GM12878 (cell line): ENCODE measurements at regions not wholly inside any gene's neighbourhood (a gene's known extent, or its start where the extent isn't known, plus 50 kb on each side); places are given as distances from the start of the nearest gene placed in this dataset.

ENCODE experiments used
- ATAC-seq: fragments of 200-7000 bp; cut with Tn5 transposase; 3 replicates; pipeline ENCODE4 v1.9.1; 2020; ENCODE audit warnings: mild to moderate bottlenecking, moderate library complexity
- BruUV-seq: library from RNA; stranded (reverse); fragments of 400-500 nt; replicated peaks from 2 replicates; lab custom pipeline; 2021; lab: Mats Ljungman, UMichigan
- CTCF ChIA-PET: fragments of 300-600 bp; sonication (Branson Sonifier 250); formaldehyde crosslinking; extraction: SDS; loops from one replicate; lab custom pipeline; 2021; ENCODE audit warnings: inconsistent platforms; lab: Yijun Ruan, JAX
- POLR2A ChIA-PET: fragments of 350-600 bp; formaldehyde crosslinking; extraction: SDS; loops from one replicate; lab custom pipeline; 2021; ENCODE audit warnings: inconsistent platforms; lab: Charles Lee
- RAD21 ChIA-PET: fragments of 300-600 bp; sonication (Branson Sonifier 250); formaldehyde crosslinking; loops from one replicate; lab custom pipeline; 2023; ENCODE audit warnings: antibody characterized with exemption; ENCODE audit not compliant: unreplicated experiment; lab: Charles Lee
- SMC1A ChIA-PET: fragments of 300-600 bp; sonication (Branson Sonifier 250); formaldehyde crosslinking; loops from one replicate; lab custom pipeline; 2023; ENCODE audit not compliant: unreplicated experiment, uncharacterized antibody; lab: Charles Lee
- DNase-seq: peaks from one replicate; pipeline ENCODE4 v3.0.0-alpha.2; 2011; ENCODE audit warnings: low read depth, low spot score
- FAIRE-seq: peaks from 3 replicates; lab custom pipeline; 2011; peaks lifted over from hg19 to GRCh38; lab: Jason Lieb, UNC
- H2AFZ ChIP-seq: 2 replicates; pipeline ENCODE4 v1.6.0; 2011; ENCODE audit warnings: low read depth, low read length, control low read depth; ENCODE audit not compliant: control insufficient read depth
- H3K27ac ChIP-seq: 2 replicates; pipeline ENCODE4 v1.5.1; 2011; ENCODE audit warnings: control low read depth; ENCODE audit not compliant: control insufficient read depth, insufficient read depth
- H3K27me3 ChIP-seq, 2 experiments: replicated peaks in 1 of 2; 2 replicates each; pipeline versions ENCODE4 v1.6.0 to v1.6.1; 2011; ENCODE audit warnings: low read length in 1 of 2; ENCODE audit not compliant: control insufficient read depth in 2 of 2, insufficient read depth in 2 of 2
- H3K36me3 ChIP-seq, 2 experiments: 2 replicates each; pipeline ENCODE4 v1.5.1; 2011; ENCODE audit warnings: low read length in 1 of 2; ENCODE audit not compliant: control insufficient read depth in 2 of 2, insufficient read depth in 2 of 2
- H3K4me1 ChIP-seq: 2 replicates; pipeline ENCODE4 v1.6.1; 2011; ENCODE audit warnings: mild to moderate bottlenecking, low read length, moderate library complexity, mixed read lengths; ENCODE audit not compliant: control insufficient read depth, insufficient read depth
- H3K4me2 ChIP-seq: 2 replicates; pipeline ENCODE4 v1.6.0; 2011; ENCODE audit warnings: control low read depth; ENCODE audit not compliant: control insufficient read depth, insufficient read depth
- H3K4me3 ChIP-seq: fragments of 200-600 bp; sonication (generic); 2 replicates; pipeline ENCODE4 v1.5.1; 2016
- H3K79me2 ChIP-seq: 2 replicates; pipeline ENCODE4 v1.6.0; 2011; ENCODE audit warnings: low read length; ENCODE audit not compliant: control insufficient read depth, insufficient read depth
- H3K9ac ChIP-seq: 2 replicates; pipeline ENCODE4 v1.8.0; 2011; ENCODE audit warnings: low read length, control low read depth, mixed read lengths; ENCODE audit not compliant: control insufficient read depth, insufficient read depth
- H3K9me3 ChIP-seq: replicated peaks from 3 replicates; pipeline ENCODE4 v1.5.1; 2011; ENCODE audit warnings: mild to moderate bottlenecking, low read length; ENCODE audit not compliant: control insufficient read depth, insufficient read depth
- H4K20me1 ChIP-seq: 2 replicates; pipeline ENCODE4 v1.6.0; 2011; ENCODE audit not compliant: control insufficient read depth, insufficient read depth
- BCL11A ChIP-seq: IDR thresholded peaks from 2 replicates; pipeline ENCODE4 v1.6.1; 2011; ENCODE audit warnings: low read depth, low read length
- BHLHE40 ChIP-seq, 2 experiments: fragments of 450-650 bp in 1 of 2; IDR thresholded peaks; 2 replicates each; pipeline ENCODE4 v1.6.1; 2011 to 2017; ENCODE audit warnings: low read depth in 2 of 2, borderline replicate concordance in 1 of 2, improper control_type of control experiment in 1 of 2, low read length in 1 of 2, mild to moderate bottlenecking in 1 of 2
- CBX3 ChIP-seq: fragments of 200-600 bp; sonication (generic); IDR thresholded peaks from 2 replicates; pipeline ENCODE4 v1.6.1; 2016; ENCODE audit warnings: low read depth, borderline replicate concordance
- CHD4 ChIP-seq: fragments of 200-600 bp; sonication (generic); IDR thresholded peaks from 2 replicates; pipeline ENCODE4 v1.6.1; 2016; ENCODE audit warnings: mild to moderate bottlenecking
- CREM ChIP-seq: IDR thresholded peaks from 2 replicates; pipeline ENCODE4 v1.6.1; 2014; ENCODE audit warnings: antibody characterized with exemption, low read depth
- ETV6 ChIP-seq, 2 experiments: fragments of 450-650 bp in 1 of 2; IDR thresholded peaks in 1 of 2; conservative IDR thresholded peaks in 1 of 2; 2 replicates each; pipeline ENCODE4 v1.6.1; 2014; ENCODE audit warnings: antibody characterized with exemption in 1 of 2, borderline replicate concordance in 1 of 2, low read depth in 1 of 2, mild to moderate bottlenecking in 1 of 2, moderate library complexity in 1 of 2
- EZH2 ChIP-seq: IDR thresholded peaks from 2 replicates; pipeline ENCODE4 v1.6.1; 2012; ENCODE audit warnings: low read depth, mild to moderate bottlenecking, control low read depth, inconsistent platforms, low read length, borderline replicate concordance; ENCODE audit not compliant: control insufficient read depth
- HCFC1 ChIP-seq: fragments of 150-350 bp; IDR thresholded peaks from 2 replicates; pipeline ENCODE4 v1.6.1; 2014; ENCODE audit warnings: low read length
- KAT2A ChIP-seq: conservative IDR thresholded peaks from 2 replicates; pipeline ENCODE4 v1.6.1; 2011; ENCODE audit warnings: low read depth, low read length; ENCODE audit not compliant: control insufficient read depth
- MXI1 ChIP-seq: fragments of 150-350 bp; IDR thresholded peaks from 2 replicates; pipeline ENCODE4 v1.6.1; 2011; ENCODE audit warnings: low read depth, mild to moderate bottlenecking, inconsistent platforms, low read length, improper control_type of control experiment
- NFYB ChIP-seq: IDR thresholded peaks from 2 replicates; pipeline ENCODE4 v1.6.1; 2011; ENCODE audit warnings: low read depth, mild to moderate bottlenecking, low read length, improper control_type of control experiment, moderate library complexity; ENCODE audit not compliant: insufficient read depth
- PML ChIP-seq: IDR thresholded peaks from 2 replicates; pipeline ENCODE4 v1.6.1; 2012; ENCODE audit warnings: low read length, inconsistent platforms
- POLR2AphosphoS2 ChIP-seq: IDR thresholded peaks from 2 replicates; pipeline ENCODE4 v1.6.1; 2011; ENCODE audit warnings: low read depth, mild to moderate bottlenecking, low read length, improper control_type of control experiment, moderate library complexity
- SMC3 ChIP-seq: IDR thresholded peaks from 2 replicates; pipeline ENCODE4 v1.6.1; 2011; ENCODE audit warnings: low read length, improper control_type of control experiment, borderline replicate concordance
- TBL1XR1 ChIP-seq: IDR thresholded peaks from 2 replicates; pipeline ENCODE4 v1.6.1; 2012; ENCODE audit warnings: low read depth, low read length, improper control_type of control experiment
- ZNF274 ChIP-seq: IDR thresholded peaks from one replicate; pipeline ENCODE4 v1.8.0; 2011; ENCODE audit not compliant: insufficient read length, insufficient read depth
- WGBS: methylation state at CpG from one replicate; pipeline ENCODE4 v1.1.6; 2016; ENCODE audit warnings: low lambda C conversion rate; ENCODE audit not compliant: insufficient replicate concordance, insufficient coverage; ENCODE audit errors: missing lambda C conversion rate; 5-methylcytosine and 5-hydroxymethylcytosine counted together
- in situ Hi-C: fragments of 300-500 bp; cut with MboI; formaldehyde crosslinking; loops from 9 replicates; pipeline ENCODE4 v1.14.3; 2018; ENCODE audit warnings: mixed read lengths
- intact Hi-C: fragments of 100-400 bp; cut with micrococcal nuclease; formaldehyde crosslinking; loops from one replicate; pipeline ENCODE4 v1.14.2; 2022; ENCODE audit not compliant: unreplicated experiment
- TF ChIP-seq, protein P1 (sequence below): IDR thresholded peaks from 2 replicates; pipeline ENCODE4 v1.6.1; 2011; ENCODE audit warnings: mild to moderate bottlenecking, low read depth, low read length, moderate library complexity; ENCODE audit not compliant: insufficient replicate concordance
- TF ChIP-seq, protein P2 (sequence below): fragments of 450-650 bp; formaldehyde crosslinking; IDR thresholded peaks from 2 replicates; pipeline ENCODE4 v1.4.0; 2020; ENCODE audit warnings: mild to moderate bottlenecking, moderate library complexity

GRCh38 chr2:8157621-8158430, 524.0 kb upstream of the ID2 start (continued):
- no peak for TF ChIP-seq BHLHE40 (IDR thresholded peaks at IDR 0.05; ENCODE audit: borderline replicate concordance in 1 of 2, low read depth in 2 of 2, low read length in 1 of 2)
- TF ChIP-seq, protein P1, sequence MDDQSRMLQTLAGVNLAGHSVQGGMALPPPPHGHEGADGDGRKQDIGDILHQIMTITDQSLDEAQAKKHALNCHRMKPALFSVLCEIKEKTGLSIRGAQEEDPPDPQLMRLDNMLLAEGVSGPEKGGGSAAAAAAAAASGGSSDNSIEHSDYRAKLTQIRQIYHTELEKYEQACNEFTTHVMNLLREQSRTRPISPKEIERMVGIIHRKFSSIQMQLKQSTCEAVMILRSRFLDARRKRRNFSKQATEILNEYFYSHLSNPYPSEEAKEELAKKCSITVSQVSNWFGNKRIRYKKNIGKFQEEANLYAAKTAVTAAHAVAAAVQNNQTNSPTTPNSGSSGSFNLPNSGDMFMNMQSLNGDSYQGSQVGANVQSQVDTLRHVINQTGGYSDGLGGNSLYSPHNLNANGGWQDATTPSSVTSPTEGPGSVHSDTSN, result no peak
- TF ChIP-seq ZNF274, result no peak
- TF ChIP-seq, protein P2, sequence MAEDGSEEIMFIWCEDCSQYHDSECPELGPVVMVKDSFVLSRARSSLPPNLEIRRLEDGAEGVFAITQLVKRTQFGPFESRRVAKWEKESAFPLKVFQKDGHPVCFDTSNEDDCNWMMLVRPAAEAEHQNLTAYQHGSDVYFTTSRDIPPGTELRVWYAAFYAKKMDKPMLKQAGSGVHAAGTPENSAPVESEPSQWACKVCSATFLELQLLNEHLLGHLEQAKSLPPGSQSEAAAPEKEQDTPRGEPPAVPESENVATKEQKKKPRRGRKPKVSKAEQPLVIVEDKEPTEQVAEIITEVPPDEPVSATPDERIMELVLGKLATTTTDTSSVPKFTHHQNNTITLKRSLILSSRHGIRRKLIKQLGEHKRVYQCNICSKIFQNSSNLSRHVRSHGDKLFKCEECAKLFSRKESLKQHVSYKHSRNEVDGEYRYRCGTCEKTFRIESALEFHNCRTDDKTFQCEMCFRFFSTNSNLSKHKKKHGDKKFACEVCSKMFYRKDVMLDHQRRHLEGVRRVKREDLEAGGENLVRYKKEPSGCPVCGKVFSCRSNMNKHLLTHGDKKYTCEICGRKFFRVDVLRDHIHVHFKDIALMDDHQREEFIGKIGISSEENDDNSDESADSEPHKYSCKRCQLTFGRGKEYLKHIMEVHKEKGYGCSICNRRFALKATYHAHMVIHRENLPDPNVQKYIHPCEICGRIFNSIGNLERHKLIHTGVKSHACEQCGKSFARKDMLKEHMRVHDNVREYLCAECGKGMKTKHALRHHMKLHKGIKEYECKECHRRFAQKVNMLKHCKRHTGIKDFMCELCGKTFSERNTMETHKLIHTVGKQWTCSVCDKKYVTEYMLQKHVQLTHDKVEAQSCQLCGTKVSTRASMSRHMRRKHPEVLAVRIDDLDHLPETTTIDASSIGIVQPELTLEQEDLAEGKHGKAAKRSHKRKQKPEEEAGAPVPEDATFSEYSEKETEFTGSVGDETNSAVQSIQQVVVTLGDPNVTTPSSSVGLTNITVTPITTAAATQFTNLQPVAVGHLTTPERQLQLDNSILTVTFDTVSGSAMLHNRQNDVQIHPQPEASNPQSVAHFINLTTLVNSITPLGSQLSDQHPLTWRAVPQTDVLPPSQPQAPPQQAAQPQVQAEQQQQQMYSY (CRISPR knock-in tag), result no peak
- no peak for TF ChIP-seq CREM

GRCh38 chr2:8158711-8159110, 523.1 kb upstream of the ID2 start:
- Histone ChIP-seq H3K4me3 (no peak overlapping the region), H2AFZ (no peak overlapping the region), H3K9ac (no peak overlapping the region), H4K20me1 (no peaks in the 10 kb centered on the region), H3K36me3 (no peaks in the 10 kb centered on the region), H3K27ac (no peak overlapping the region), H3K27me3 (no peaks in the 10 kb centered on the region), H3K79me2 (no peaks in the 10 kb centered on the region), H3K4me1 (no peaks in the 10 kb centered on the region), H3K4me2 (no peak overlapping the region), H3K9me3 (peaks cover 7% of the 10 kb centered on the region; the same call in 2 of the 3 replicates)
- 60% methylated on average over 6 of the region's 6 CpGs for WGBS
- no TSS peak for BruUV-seq
- FAIRE-seq (no peak), ATAC-seq (no peak), DNase-seq (no peak)
- POLR2A ChIA-PET, result no interaction called here
- in situ Hi-C loops (no loop called here), intact Hi-C loops (no loop called here)
- CTCF ChIA-PET, result interaction anchor here (0.6 to 3.1 kb wide), 2 partner anchors 9 to 677 kb away, joined by 3 to 8 read pairs; no protein-coding TSS in a partner anchor
- RAD21 ChIA-PET, result interaction anchor here (1.6 kb wide), 1 partner anchor 10 kb away, joined by 4 read pairs; no protein-coding TSS in a partner anchor
- SMC1A ChIA-PET, result interaction anchor here (1.2 to 2.0 kb wide), 2 partner anchors 94 to 153 kb away, joined by 3 to 8 read pairs; no protein-coding TSS in a partner anchor
- no peak for TF ChIP-seq MXI1
- no peak for TF ChIP-seq TBL1XR1
- TF ChIP-seq EZH2, result no peak
- TF ChIP-seq CBX3, result no peak
- TF ChIP-seq CHD4, result no peak
- no peak for TF ChIP-seq HCFC1
- TF ChIP-seq SMC3, result no peak
- TF ChIP-seq PML, result no peak
- no peak for TF ChIP-seq BCL11A
- TF ChIP-seq POLR2AphosphoS2, result no peak
- TF ChIP-seq NFYB, result no peak
- TF ChIP-seq ETV6 (conservative IDR thresholded peaks at IDR 0.05 in 1 of 2, IDR thresholded peaks at IDR 0.05 in 1 of 2; ENCODE audit: borderline replicate concordance in 1 of 2, low read depth in 1 of 2), result no peak
- TF ChIP-seq KAT2A, result no peak
